ENCODE measurements at regions not wholly inside any gene's neighbourhood (a gene's known extent, or its start where the extent isn't known, plus 50 kb on each side); places are given as distances from the start of the nearest gene placed in this dataset.
"Not testable (repeated sequence)": the region's sequence is repeated elsewhere in the genome, so short reads cannot be mapped to it uniquely, and the experiment has no call there.

DNA sequence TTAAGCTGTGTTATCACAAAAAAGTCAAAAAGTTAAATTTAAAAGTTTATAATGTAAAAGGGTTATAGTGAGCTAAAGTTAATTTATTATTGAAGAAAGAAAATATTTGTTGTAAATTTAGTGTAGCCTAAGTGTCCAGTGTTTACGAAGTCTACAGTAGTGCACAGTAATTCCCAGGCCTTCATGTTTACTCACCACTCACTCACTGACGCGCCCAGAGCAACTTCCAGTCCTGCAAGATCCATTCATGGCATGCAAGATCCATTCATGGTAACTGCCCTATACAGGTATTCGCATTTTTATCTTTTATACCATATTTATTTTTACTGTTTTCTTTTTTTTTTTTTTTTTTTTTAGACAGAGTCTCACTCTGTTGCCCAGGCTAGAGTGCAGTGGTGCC is 69.5 kb downstream of the TPRA1 start:
- no peak for DNase-seq

- no peak for DNase-seq
Measured at GRCh38 chr3:127518456-127519081, 72.0 kb downstream of the TPRA1 start.

GRCh38 chr3:127512256-127512655 is 78.3 kb downstream of the TPRA1 start:
- no peak for DNase-seq

DNA sequence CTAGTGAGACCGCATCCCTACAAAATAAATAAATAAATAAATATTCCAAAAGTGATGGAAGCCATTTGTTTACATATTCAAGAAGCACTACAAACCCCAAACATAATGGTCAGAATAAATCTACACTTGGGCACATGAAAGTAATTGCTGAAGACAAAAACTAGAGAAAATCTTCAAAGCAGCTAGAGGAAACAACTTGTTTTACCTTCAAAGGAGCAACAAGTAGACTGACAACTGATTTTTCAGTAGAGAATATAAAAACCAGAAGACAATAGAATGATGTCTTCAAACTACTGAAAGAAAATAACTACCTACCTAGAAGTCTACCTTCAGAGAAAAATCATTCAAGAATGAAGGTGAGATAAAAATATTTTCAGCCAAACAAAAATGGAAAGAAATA is 89.4 kb downstream of the TPRA1 start:
- no peak for DNase-seq

DNA sequence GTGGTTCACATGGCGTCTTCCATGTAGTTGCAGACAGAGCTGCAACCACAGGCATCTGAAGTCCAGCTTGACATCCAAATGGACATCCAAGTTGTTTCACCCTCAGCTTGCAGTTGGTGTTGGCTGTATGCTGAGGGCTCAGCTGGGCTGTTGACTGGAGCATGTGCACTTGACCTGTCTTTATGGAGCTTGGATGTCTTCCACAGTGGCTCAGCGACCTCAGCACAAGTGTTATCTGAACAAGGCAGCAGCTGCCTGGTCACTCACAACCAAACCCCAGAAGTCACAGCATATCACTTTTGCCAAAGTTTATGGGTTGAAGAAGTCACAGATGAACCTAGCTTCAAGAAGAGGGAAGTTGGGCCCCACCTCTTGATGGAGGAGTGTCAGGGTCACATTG is 92.9 kb downstream of the TPRA1 start:
- no peak for DNase-seq

DNA sequence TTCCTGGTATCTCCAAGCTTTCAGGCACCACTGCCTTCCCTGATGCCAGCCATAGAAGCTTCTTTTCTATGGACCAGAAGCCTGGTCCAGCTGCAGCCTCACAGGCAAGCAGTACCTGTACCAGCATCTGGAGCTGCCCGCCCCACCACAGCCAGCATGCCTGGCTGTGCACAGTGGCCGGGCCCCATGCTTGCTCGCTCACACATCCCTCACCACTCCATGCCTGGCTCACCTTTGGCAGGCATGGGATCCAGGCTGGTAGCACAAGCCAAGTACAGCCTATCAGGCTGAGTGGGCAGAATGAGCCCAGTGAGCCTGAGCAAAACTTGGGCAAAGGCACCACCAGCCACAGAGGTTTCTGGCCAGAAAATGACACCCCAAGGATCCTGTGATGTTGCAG is 93.4 kb downstream of the TPRA1 start:
- no peak for DNase-seq

GRCh38 chr3:127495821-127496655 is 94.5 kb downstream of the TPRA1 start:
- DNase-seq = no peak

- DNase-seq = no peak
Measured at GRCh38 chr3:127493924-127494646, 96.4 kb downstream of the TPRA1 start.

DNA sequence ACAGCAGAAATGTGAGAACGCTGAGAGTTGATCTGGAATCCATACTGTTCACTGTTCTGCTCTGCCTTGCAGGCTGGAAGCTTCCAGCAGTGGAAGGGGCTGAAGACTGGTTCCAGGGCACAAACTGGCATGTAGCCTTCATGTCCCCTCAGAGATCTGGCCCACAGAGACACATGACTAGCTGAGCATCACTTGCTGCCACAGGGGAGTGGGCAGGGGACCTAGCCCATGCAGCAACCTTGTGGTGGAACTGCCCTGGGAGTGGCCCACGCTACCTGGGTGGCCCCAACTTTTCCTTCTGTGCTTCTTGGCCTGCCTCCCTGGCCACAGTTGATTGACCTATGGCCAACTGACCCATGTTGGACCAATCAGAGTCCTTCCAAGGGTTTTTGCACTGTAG is 98.1 kb downstream of the TPRA1 start:
- DNase-seq = no peak

DNA sequence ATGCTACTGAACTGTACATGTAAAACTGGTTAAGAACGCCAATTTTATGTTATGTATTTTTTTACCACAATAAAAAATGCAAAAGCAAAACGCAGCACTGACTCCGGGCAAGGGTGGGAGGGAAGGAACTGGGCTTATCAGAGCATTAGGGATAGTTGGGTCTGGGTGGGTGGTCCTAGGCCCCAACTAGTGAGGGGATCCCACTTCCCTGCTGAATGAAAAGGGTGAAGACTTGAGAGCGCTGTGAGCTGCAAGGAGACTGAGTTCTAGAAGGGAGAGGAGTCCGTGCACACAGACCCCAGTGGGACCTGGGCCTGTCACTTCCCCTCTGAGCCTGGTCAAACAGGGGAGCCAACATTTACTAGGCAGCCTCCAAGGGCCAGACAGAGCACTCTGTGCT is 98.6 kb downstream of the TPRA1 start:
- DNase-seq = no peak

GRCh38 chr3:127491323-127491722 is 99.2 kb downstream of the TPRA1 start:
- no peak for DNase-seq

- not testable (repeated sequence) for DNase-seq
Measured at GRCh38 chr3:127491024-127491305, 99.6 kb downstream of the TPRA1 start.

DNA sequence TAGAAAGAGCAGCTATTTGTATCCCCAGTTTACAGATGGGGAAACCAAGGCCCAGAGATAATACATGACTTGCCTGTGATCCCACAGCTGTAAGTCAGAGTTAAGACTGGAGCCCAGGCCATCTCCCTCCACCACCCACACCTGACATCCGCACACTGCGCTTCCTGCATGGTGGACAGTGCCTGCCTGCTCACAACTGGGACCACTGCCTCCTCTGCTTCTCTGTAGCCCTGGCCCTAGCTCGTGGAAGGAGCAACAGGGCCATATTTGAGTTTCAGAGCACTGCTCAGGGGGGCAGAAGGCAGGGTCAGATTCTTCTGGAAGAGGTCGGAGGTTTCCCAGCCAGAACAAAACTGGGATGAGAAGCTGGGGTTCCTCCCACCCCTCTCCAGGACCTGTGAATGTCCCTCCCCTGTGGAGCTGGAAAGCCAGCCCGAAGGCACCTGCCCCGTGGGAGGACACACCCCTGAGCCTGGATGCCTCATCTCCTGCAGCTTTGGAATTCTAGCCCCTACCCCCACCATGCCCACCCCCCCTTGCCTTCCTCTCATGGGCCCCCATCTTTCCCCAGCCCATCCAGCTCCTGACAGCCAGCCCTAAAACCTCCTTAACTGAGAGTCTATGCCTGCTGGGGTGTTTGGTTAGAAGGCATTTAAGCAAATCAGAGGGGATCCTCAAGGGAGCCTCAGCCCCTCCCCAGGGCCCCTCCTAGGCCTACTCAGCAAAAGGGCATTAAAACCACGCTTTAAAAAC is 100.1 kb downstream of the TPRA1 start:
- DNase-seq = no peak

GRCh38 chr3:127489357-127489756 is 101.2 kb downstream of the TPRA1 start:
- DNase-seq = no peak

- no peak for DNase-seq
Measured at GRCh38 chr3:127488740-127489139, 101.8 kb downstream of the TPRA1 start.

- DNase-seq = no peak
Measured at GRCh38 chr3:127488141-127488672, 102.3 kb downstream of the TPRA1 start.

DNA sequence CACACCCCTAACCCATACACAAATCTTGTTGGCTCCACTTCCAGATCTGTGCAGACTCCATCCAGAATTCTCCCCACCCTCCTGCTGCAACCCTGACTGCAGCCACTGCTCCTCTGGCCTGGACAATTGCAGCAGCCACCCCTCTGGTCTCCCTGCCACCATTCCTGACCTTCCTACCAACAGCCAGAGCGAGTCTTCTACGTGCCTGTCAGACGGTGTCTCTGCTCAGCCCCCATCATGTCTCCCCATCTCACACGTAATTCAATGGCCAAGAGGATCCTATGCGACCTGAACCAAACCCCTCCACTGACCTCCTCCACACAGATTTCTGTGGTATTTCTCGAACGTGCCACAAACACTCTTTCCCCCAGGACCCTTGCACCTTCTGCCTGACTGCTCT is 103.3 kb downstream of the TPRA1 start:
- DNase-seq = no peak

- DNase-seq = no peak
Measured at GRCh38 chr3:127486321-127486944, 104.1 kb downstream of the TPRA1 start.

GRCh38 chr3:127485396-127486170 is 105.0 kb downstream of the TPRA1 start:
- DNase-seq = no peak

- no peak for DNase-seq
Measured at GRCh38 chr3:127484601-127485388, 105.7 kb downstream of the TPRA1 start.
